H1 (cell line): ENCODE measurements at regions not wholly inside any gene's neighbourhood (a gene's known extent, or its start where the extent isn't known, plus 50 kb on each side); places are given as distances from the start of the nearest gene placed in this dataset.

Experiments
- CTCF ChIA-PET: fragments of 300-600 bp; sonication (Branson Sonifier 250); formaldehyde crosslinking; loops from one replicate; lab custom pipeline; 2021; ENCODE audit not compliant: partially characterized antibody; lab: Charles Lee
- POLR2A ChIA-PET: fragments of 300-600 bp; sonication (Branson Sonifier 250); formaldehyde crosslinking; loops from one replicate; lab custom pipeline; 2021; ENCODE audit warnings: inconsistent platforms; ENCODE audit not compliant: partially characterized antibody; lab: Charles Lee
- DNase-seq, 2 experiments: peaks; one replicate each; pipeline versions ENCODE4 v3.0.0 to v3.0.0-alpha.2; 2010 to 2022; ENCODE audit warnings: low spot score in 2 of 2, low read depth in 1 of 2, mixed read lengths in 1 of 2
- FAIRE-seq: peaks from 2 replicates; lab custom pipeline; 2011; peaks lifted over from hg19 to GRCh38; lab: Jason Lieb, UNC
- H2AFZ ChIP-seq: 2 replicates; pipeline ENCODE4 v1.8.1; 2012; ENCODE audit warnings: low read length, inconsistent platforms
- H2AK5ac ChIP-seq: 2 replicates; pipeline ENCODE4 v1.6.1; 2013; ENCODE audit warnings: low read depth, low read length
- H2BK120ac ChIP-seq: replicated peaks from 2 replicates; pipeline ENCODE3; 2013; ENCODE audit warnings: low read depth, low read length, inconsistent platforms
- H2BK12ac ChIP-seq: 2 replicates; pipeline ENCODE4 v1.6.1; 2013; ENCODE audit warnings: low read depth, low read length
- H2BK15ac ChIP-seq: 2 replicates; pipeline ENCODE4 v1.6.1; 2013; ENCODE audit warnings: low read length
- H2BK20ac ChIP-seq: 2 replicates; pipeline ENCODE4 v1.6.1; 2013; ENCODE audit warnings: low read length
- H2BK5ac ChIP-seq: 2 replicates; pipeline ENCODE4 v1.6.1; 2013; ENCODE audit warnings: low read depth, low read length
- H3K14ac ChIP-seq: 2 replicates; pipeline ENCODE4 v1.6.1; 2013; ENCODE audit warnings: inconsistent platforms; ENCODE audit not compliant: insufficient read length
- H3K18ac ChIP-seq: 2 replicates; pipeline ENCODE4 v1.6.1; 2013; ENCODE audit warnings: low read length; ENCODE audit errors: extremely low read depth
- H3K23ac ChIP-seq: 2 replicates; pipeline ENCODE4 v1.6.1; 2013; ENCODE audit warnings: inconsistent platforms; ENCODE audit not compliant: insufficient read length
- H3K23me2 ChIP-seq: 2 replicates; pipeline ENCODE4 v1.6.1; 2013; ENCODE audit warnings: low read depth, low read length
- H3K27ac ChIP-seq: 2 replicates; pipeline ENCODE4 v1.6.1; 2011; ENCODE audit warnings: low read depth, low read length, inconsistent platforms
- H3K27me3 ChIP-seq, 4 experiments: replicated peaks in 1 of 4; 1 replicate in 1 of 4; 2 replicates in 3 of 4; pipeline versions ENCODE4 v1.6.1 to v1.8.1; 2011 to 2013; ENCODE audit warnings: low read length in 3 of 4, mild to moderate bottlenecking in 3 of 4, inconsistent platforms in 2 of 4, mixed read lengths in 2 of 4, moderate library complexity in 1 of 4; ENCODE audit not compliant: control insufficient read depth in 3 of 4, insufficient read depth in 3 of 4; ENCODE audit errors: extremely low read depth in 1 of 4
- H3K36me3 ChIP-seq, 4 experiments: 2 replicates each; pipeline versions ENCODE4 v1.6.1 to v1.8.1; 2011 to 2013; ENCODE audit warnings: mild to moderate bottlenecking in 4 of 4, low read length in 3 of 4, moderate library complexity in 2 of 4, control low read depth in 1 of 4, inconsistent platforms in 1 of 4; ENCODE audit not compliant: insufficient read depth in 4 of 4, control insufficient read depth in 2 of 4
- H3K4ac ChIP-seq: replicated peaks from 2 replicates; pipeline ENCODE3; 2013; ENCODE audit warnings: low read length, low read depth, mixed read lengths, inconsistent platforms; ENCODE audit not compliant: insufficient read length
- H3K4me1 ChIP-seq, 4 experiments: replicated peaks in 1 of 4; 1 replicate in 1 of 4; 2 replicates in 3 of 4; pipeline versions ENCODE4 v1.6.1 to v1.8.1; 2011 to 2013; ENCODE audit warnings: low read length in 3 of 4, inconsistent platforms in 2 of 4, mixed read lengths in 1 of 4; ENCODE audit not compliant: insufficient read depth in 4 of 4, control insufficient read depth in 3 of 4
- H3K4me2 ChIP-seq, 2 experiments: 2 replicates each; pipeline versions ENCODE4 v1.6.1 to v1.8.1; 2011 to 2013; ENCODE audit warnings: low read depth in 2 of 2, low read length in 2 of 2, control low read depth in 1 of 2, inconsistent platforms in 1 of 2, mild to moderate bottlenecking in 1 of 2; ENCODE audit not compliant: insufficient read depth in 1 of 2
- H3K4me3 ChIP-seq, 4 experiments: fragments of 200-600, 300-600 bp in 1 of 4; sonication (generic), shearing (Covaris generic), sonication (Bioruptor Twin) in 1 of 4; 2 replicates each; pipeline versions ENCODE4 v1.5.1 to v1.8.1; 2011 to 2016; ENCODE audit warnings: low read length in 4 of 4, low read depth in 3 of 4, control low read depth in 2 of 4, inconsistent platforms in 2 of 4, mild to moderate bottlenecking in 2 of 4, mixed read lengths in 1 of 4, moderate library complexity in 1 of 4; ENCODE audit not compliant: insufficient read depth in 2 of 4; ENCODE audit errors: extremely low read depth in 1 of 4
- H3K56ac ChIP-seq: replicated peaks from 2 replicates; pipeline ENCODE3; 2013; ENCODE audit warnings: low read depth, mild to moderate bottlenecking, mixed read lengths, low read length, inconsistent platforms; ENCODE audit not compliant: insufficient read length
- H3K79me1 ChIP-seq: 2 replicates; pipeline ENCODE4 v1.6.1; 2013; ENCODE audit warnings: low read depth, low read length, control low read depth
- H3K79me2 ChIP-seq, 2 experiments: 2 replicates each; pipeline versions ENCODE4 v1.6.1 to v1.8.1; 2012 to 2013; ENCODE audit warnings: low read length in 2 of 2, mild to moderate bottlenecking in 2 of 2, inconsistent platforms in 1 of 2; ENCODE audit not compliant: insufficient read depth in 2 of 2, control insufficient read depth in 1 of 2
- H3K9ac ChIP-seq, 4 experiments: replicated peaks in 1 of 4; 1 replicate in 1 of 4; 2 replicates in 3 of 4; pipeline versions ENCODE4 v1.6.1 to v1.8.1; 2011 to 2013; ENCODE audit warnings: low read depth in 3 of 4, low read length in 3 of 4, control low read depth in 2 of 4, mild to moderate bottlenecking in 2 of 4, moderate library complexity in 2 of 4, inconsistent platforms in 1 of 4; ENCODE audit errors: extremely low read depth in 1 of 4
- H3K9me3 ChIP-seq, 2 experiments: 2 replicates each; pipeline versions ENCODE4 v1.6.1 to v1.8.1; 2012 to 2013; ENCODE audit warnings: mild to moderate bottlenecking in 2 of 2, moderate library complexity in 2 of 2, control low read depth in 1 of 2, inconsistent platforms in 1 of 2, low read depth in 1 of 2, low read length in 1 of 2, mixed read lengths in 1 of 2; ENCODE audit not compliant: insufficient read depth in 2 of 2
- H4K20me1 ChIP-seq, 2 experiments: replicated peaks in 1 of 2; 2 replicates each; pipeline versions ENCODE3 to v1.8.1; 2011 to 2013; ENCODE audit warnings: inconsistent platforms in 2 of 2, low read length in 2 of 2, mild to moderate bottlenecking in 1 of 2; ENCODE audit not compliant: insufficient read depth in 2 of 2, control insufficient read depth in 1 of 2
- H4K5ac ChIP-seq: 2 replicates; pipeline ENCODE4 v1.6.1; 2013; ENCODE audit warnings: low read length, low read depth, mixed read lengths, inconsistent platforms; ENCODE audit not compliant: insufficient read length
- H4K8ac ChIP-seq: 2 replicates; pipeline ENCODE4 v1.8.0; 2013; ENCODE audit warnings: mild to moderate bottlenecking, moderate library complexity, low read length, inconsistent platforms; ENCODE audit not compliant: insufficient read depth; ENCODE audit errors: extremely low read depth
- H4K91ac ChIP-seq: replicated peaks from 2 replicates; pipeline ENCODE3; 2013; ENCODE audit warnings: low read length, mixed read lengths, inconsistent platforms; ENCODE audit not compliant: insufficient read length
- BRCA1 ChIP-seq: IDR thresholded peaks from 2 replicates; pipeline ENCODE4 v1.6.1; 2012; ENCODE audit warnings: low read depth, low read length, improper control_type of control experiment
- GABPA ChIP-seq: IDR thresholded peaks from 2 replicates; pipeline ENCODE4 v1.6.1; 2011; ENCODE audit warnings: mild to moderate bottlenecking, low read length, moderate library complexity, borderline replicate concordance; ENCODE audit not compliant: insufficient read depth
- GTF2F1 ChIP-seq: IDR thresholded peaks from 2 replicates; pipeline ENCODE4 v1.6.1; 2012; ENCODE audit warnings: low read depth, low read length, improper control_type of control experiment, borderline replicate concordance
- HDAC2 ChIP-seq, 2 experiments: fragments of 300-600 bp in 1 of 2; sonication (generic) in 1 of 2; IDR thresholded peaks; 2 replicates each; pipeline ENCODE4 v1.6.1; 2011 to 2012; ENCODE audit warnings: low read depth in 2 of 2, low read length in 2 of 2, mild to moderate bottlenecking in 2 of 2, moderate library complexity in 2 of 2, borderline replicate concordance in 1 of 2, inconsistent platforms in 1 of 2
- KDM1A ChIP-seq: fragments of 200-600, 300-600 bp; sonication (generic); IDR thresholded peaks from 2 replicates; pipeline ENCODE4 v1.7.1; 2016; ENCODE audit warnings: mild to moderate bottlenecking, low read length, borderline replicate concordance
- PHF8 ChIP-seq: fragments of 200-600 bp; sonication (generic); conservative IDR thresholded peaks from 2 replicates; pipeline ENCODE4 v1.7.1; 2012; ENCODE audit warnings: low read depth, mild to moderate bottlenecking, inconsistent platforms, low read length, moderate library complexity
- RFX5 ChIP-seq: IDR thresholded peaks from 2 replicates; pipeline ENCODE4 v1.6.1; 2011; ENCODE audit warnings: low read depth, low read length, improper control_type of control experiment, borderline replicate concordance
- RXRA ChIP-seq: IDR thresholded peaks from 2 replicates; pipeline ENCODE4 v1.6.1; 2011; ENCODE audit warnings: low read depth, mild to moderate bottlenecking, low read length, moderate library complexity; ENCODE audit not compliant: insufficient read depth
- SP2 ChIP-seq: IDR thresholded peaks from 2 replicates; pipeline ENCODE4 v1.6.1; 2012; ENCODE audit warnings: mild to moderate bottlenecking, low read length, inconsistent platforms
- SRF ChIP-seq: IDR thresholded peaks from 2 replicates; pipeline ENCODE4 v1.6.1; 2011; ENCODE audit warnings: mild to moderate bottlenecking, low read depth, low read length, moderate library complexity
- TAF7 ChIP-seq: optimal IDR thresholded peaks from 2 replicates; pipeline ENCODE3; 2011; ENCODE audit warnings: low read depth, mild to moderate bottlenecking, inconsistent platforms, low read length, moderate library complexity, borderline replicate concordance
- TCF12 ChIP-seq: IDR thresholded peaks from 2 replicates; pipeline ENCODE4 v1.6.1; 2011; ENCODE audit warnings: low read depth, mild to moderate bottlenecking, low read length
- YY1 ChIP-seq: IDR thresholded peaks from 2 replicates; pipeline ENCODE4 v1.6.1; 2011; ENCODE audit warnings: low read depth, mild to moderate bottlenecking, low read length
- ZNF274 ChIP-seq: IDR thresholded peaks from 2 replicates; pipeline ENCODE4 v1.7.0; 2012; ENCODE audit warnings: low read length, borderline replicate concordance; ENCODE audit errors: extremely low read depth
- WGBS, 2 experiments: shearing (Covaris generic) in 1 of 2; methylation state at CpG; one replicate each; pipeline versions ENCODE4 v1.1.6 to v1.1.7; 2013 to 2015; ENCODE audit warnings: low lambda C conversion rate in 2 of 2, mixed read lengths in 2 of 2, inconsistent platforms in 1 of 2, low coverage in 1 of 2, missing lambda C conversion rate in 1 of 2; ENCODE audit not compliant: insufficient replicate concordance in 2 of 2, insufficient coverage in 1 of 2, insufficient read length in 1 of 2; ENCODE audit errors: extremely low coverage in 1 of 2, missing lambda C conversion rate in 1 of 2; 5-methylcytosine and 5-hydroxymethylcytosine counted together
- TF ChIP-seq, protein P1 (sequence below): IDR thresholded peaks from 2 replicates; pipeline ENCODE4 v1.6.1; 2012; ENCODE audit warnings: inconsistent platforms

DNA sequence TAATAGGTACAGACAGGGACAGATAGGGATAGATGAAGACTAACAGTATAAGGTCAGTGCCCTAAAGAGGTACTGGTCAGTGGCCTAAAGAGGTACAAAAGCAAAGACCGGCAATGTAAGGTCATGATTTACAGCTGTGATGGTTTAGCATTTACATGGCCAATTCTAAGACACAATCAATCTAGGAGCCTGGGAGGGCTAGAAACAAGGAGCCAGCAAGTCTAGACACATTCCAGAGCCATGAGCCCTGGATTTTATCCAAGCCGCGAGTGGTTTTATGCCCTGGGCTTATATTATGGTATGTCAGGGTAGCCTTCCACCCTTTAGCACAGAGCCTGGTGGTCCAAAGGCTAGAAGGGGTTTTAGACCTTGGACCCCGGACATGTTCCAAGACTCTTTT, 124.2 kb downstream of the CBLN2 start:
- DNase-seq (no peak), FAIRE-seq (no peak)
- H3K4me1 ChIP-seq = no peaks in the 10 kb centered on the region
- H2BK5ac ChIP-seq = no peak overlapping the region
- H3K14ac ChIP-seq = no peak overlapping the region
- no peak overlapping the region for H3K4me3 ChIP-seq
- no peak overlapping the region for H3K4ac ChIP-seq
- H3K23ac ChIP-seq = no peak overlapping the region
- ChIA-PET CTCF (no interaction called here), POLR2A (no interaction called here)
- no peak overlapping the region for H3K9ac ChIP-seq
- H2AFZ ChIP-seq = no peak overlapping the region
- peaks cover 56 to 61% of the 10 kb centered on the region in 2 experiments for H3K9me3 ChIP-seq
- no peak overlapping the region for H3K18ac ChIP-seq
- no peaks in the 10 kb centered on the region; a peak in 1 of 8 replicates for H3K36me3 ChIP-seq
- no peak overlapping the region for H4K91ac ChIP-seq
- H4K20me1 ChIP-seq = no peaks in the 10 kb centered on the region
- H3K56ac ChIP-seq = no peak overlapping the region
- no peak overlapping the region for H2BK20ac ChIP-seq
- no peaks in the 10 kb centered on the region for H3K23me2 ChIP-seq
- H4K5ac ChIP-seq = no peak overlapping the region
- H4K8ac ChIP-seq = no peak overlapping the region
- no peak overlapping the region for H3K4me2 ChIP-seq
- no peaks in the 10 kb centered on the region for H3K79me2 ChIP-seq
- WGBS, 2 experiments = 97% methylated on average over 4 of the region's 4 CpGs; no CpG with 5 or more reads in 1 of the 2 experiments
- no peak overlapping the region for H3K27ac ChIP-seq
- no peaks in the 10 kb centered on the region for H3K27me3 ChIP-seq
- no peak overlapping the region for H2BK12ac ChIP-seq
- H2BK15ac ChIP-seq = no peak overlapping the region
- H2AK5ac ChIP-seq = no peak overlapping the region
- no peak overlapping the region for H2BK120ac ChIP-seq
- no peaks in the 10 kb centered on the region for H3K79me1 ChIP-seq
- TF ChIP-seq ZNF274 = no peak
- TF ChIP-seq YY1 = no peak
- no peak for TF ChIP-seq PHF8
- no peak for TF ChIP-seq RFX5
- TF ChIP-seq KDM1A = no peak
- TF ChIP-seq TCF12 = no peak
- no peak for TF ChIP-seq SP2
- no peak for TF ChIP-seq BRCA1
- no peak for TF ChIP-seq SRF
- TF ChIP-seq GTF2F1 = no peak
- TF ChIP-seq HDAC2 (IDR thresholded peaks at IDR 0.05; ENCODE audit: borderline replicate concordance in 1 of 2, low read depth in 2 of 2, low read length in 2 of 2) = no peak
- no peak for TF ChIP-seq TAF7
- TF ChIP-seq RXRA = no peak
- no peak for TF ChIP-seq GABPA
- TF ChIP-seq, protein P1, sequence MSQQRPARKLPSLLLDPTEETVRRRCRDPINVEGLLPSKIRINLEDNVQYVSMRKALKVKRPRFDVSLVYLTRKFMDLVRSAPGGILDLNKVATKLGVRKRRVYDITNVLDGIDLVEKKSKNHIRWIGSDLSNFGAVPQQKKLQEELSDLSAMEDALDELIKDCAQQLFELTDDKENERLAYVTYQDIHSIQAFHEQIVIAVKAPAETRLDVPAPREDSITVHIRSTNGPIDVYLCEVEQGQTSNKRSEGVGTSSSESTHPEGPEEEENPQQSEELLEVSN = no peak
